Glomerular endothelial cell (primary cell): ENCODE measurements at regions not wholly inside any gene's neighbourhood (a gene's known extent, or its start where the extent isn't known, plus 50 kb on each side); places are given as distances from the start of the nearest gene placed in this dataset.
"Not testable (repeated sequence)": the region's sequence is repeated elsewhere in the genome, so short reads cannot be mapped to it uniquely, and the experiment has no call there.

Source experiments
- DNase-seq: peaks from one replicate; pipeline ENCODE4 v3.0.0-alpha.2; 2011; ENCODE audit warnings: low read depth, low spot score; ENCODE audit errors: extremely low read depth

GRCh38 chr2:59413751-59414570 is 1139.5 kb downstream of the BCL11A start:
- DNase-seq: no peak

GRCh38 chr2:59399126-59399525 is 1154.3 kb downstream of the BCL11A start:
- no peak for DNase-seq

GRCh38 chr2:59398081-59398480 is 1155.4 kb downstream of the BCL11A start:
- DNase-seq: no peak

GRCh38 chr2:59395119-59395518 is 1154.0 kb upstream of the FANCL start:
- DNase-seq: no peak

- no peak for DNase-seq
These were observed 1150.8 kb upstream of the FANCL start for GRCh38 chr2:59391896-59392295.

GRCh38 chr2:59390581-59390980 is 1149.5 kb upstream of the FANCL start:
- no peak for DNase-seq

- DNase-seq: no peak
These were observed 1148.1 kb upstream of the FANCL start for GRCh38 chr2:59389240-59389639.

- DNase-seq: no peak
These were observed 1144.8 kb upstream of the FANCL start for GRCh38 chr2:59385971-59386370.

GRCh38 chr2:59383473-59383872 is 1142.3 kb upstream of the FANCL start:
- DNase-seq: no peak

GRCh38 chr2:59378127-59378526 is 1137.0 kb upstream of the FANCL start:
- DNase-seq: no peak

- no peak for DNase-seq
These were observed 1125.2 kb upstream of the FANCL start for GRCh38 chr2:59366288-59366687.

GRCh38 chr2:59354498-59354897 is 1113.4 kb upstream of the FANCL start:
- no peak for DNase-seq

GRCh38 chr2:59353306-59353921 is 1112.3 kb upstream of the FANCL start:
- DNase-seq: no peak

GRCh38 chr2:59342166-59342565 is 1101.0 kb upstream of the FANCL start:
- DNase-seq: no peak

- DNase-seq: no peak
These were observed 1098.7 kb upstream of the FANCL start for GRCh38 chr2:59339837-59340207.

- no peak for DNase-seq
These were observed 1098.2 kb upstream of the FANCL start for GRCh38 chr2:59339121-59339836.

GRCh38 chr2:59333007-59333406 is 1091.9 kb upstream of the FANCL start:
- DNase-seq: no peak

GRCh38 chr2:59326581-59327365 is 1085.6 kb upstream of the FANCL start:
- not testable (repeated sequence) for DNase-seq

GRCh38 chr2:59322870-59323269 is 1081.7 kb upstream of the FANCL start:
- DNase-seq: no peak

GRCh38 chr2:59322005-59322404 is 1080.9 kb upstream of the FANCL start:
- no peak for DNase-seq
